SK-N-SH treated with all-trans-retinoic acid at 6 μM for 48 hours (cell line): ENCODE measurements at regions not wholly inside any gene's neighbourhood (a gene's known extent, or its start where the extent isn't known, plus 50 kb on each side); places are given as distances from the start of the nearest gene placed in this dataset.

Experiments used
- ATAC-seq: fragments of 200-7000 bp; cut with Tn5 transposase; 3 replicates; pipeline ENCODE4 v1.9.1; 2020; ENCODE audit warnings: mild to moderate bottlenecking, moderate library complexity
- ARNTL ChIP-seq: fragments of 450-650 bp; formaldehyde crosslinking; IDR thresholded peaks from 2 replicates; pipeline ENCODE4 v1.5.0; 2020; ENCODE audit warnings: low read depth, mild to moderate bottlenecking, moderate library complexity, borderline replicate concordance
- BACH2 ChIP-seq: fragments of 250-450 bp; sonication (Bioruptor Pico); IDR thresholded peaks from 2 replicates; pipeline ENCODE4 v1.9.0; 2021; ENCODE audit warnings: mild to moderate bottlenecking, borderline replicate concordance
- CSDC2 ChIP-seq: fragments of 250-450 bp; sonication (Bioruptor Pico); IDR thresholded peaks from 2 replicates; pipeline ENCODE4 v1.5.0; 2020; ENCODE audit warnings: mild to moderate bottlenecking, moderate library complexity
- ISL1 ChIP-seq: fragments of 250-450 bp; sonication (Bioruptor Pico); IDR thresholded peaks from 2 replicates; pipeline ENCODE4 v2.1.2; 2022; ENCODE audit warnings: mild to moderate bottlenecking, moderate library complexity
- OSR1 ChIP-seq: fragments of 250-450 bp; sonication (Bioruptor Pico); IDR thresholded peaks from 2 replicates; pipeline ENCODE4 v1.8.0; 2022; ENCODE audit warnings: moderate library complexity, mild to moderate bottlenecking, inconsistent platforms
- PPARA ChIP-seq: fragments of 250-450 bp; sonication (Bioruptor Pico); IDR thresholded peaks from 2 replicates; pipeline ENCODE4 v1.5.0; 2020; ENCODE audit warnings: mild to moderate bottlenecking, borderline replicate concordance
- RARB ChIP-seq: fragments of 250-450 bp; sonication (Bioruptor Pico); IDR thresholded peaks from 2 replicates; pipeline ENCODE4 v1.8.0; 2021; ENCODE audit warnings: mild to moderate bottlenecking, moderate library complexity
- SNAI2 ChIP-seq: fragments of 250-450 bp; sonication (Bioruptor Pico); IDR thresholded peaks from 2 replicates; pipeline ENCODE4 v1.5.0; 2020; ENCODE audit warnings: mild to moderate bottlenecking, moderate library complexity
- TCF4 ChIP-seq: fragments of 250-450 bp; sonication (Bioruptor Pico); IDR thresholded peaks from 2 replicates; pipeline ENCODE4 v1.8.0; 2021; ENCODE audit warnings: mild to moderate bottlenecking, moderate library complexity, borderline replicate concordance
- TOX ChIP-seq: fragments of 250-450 bp; sonication (Bioruptor Pico); IDR thresholded peaks from 2 replicates; pipeline ENCODE4 v1.8.0; 2021; ENCODE audit warnings: mild to moderate bottlenecking, moderate library complexity, borderline replicate concordance
- ZC3H10 ChIP-seq: fragments of 250-450 bp; sonication (Bioruptor Pico); IDR thresholded peaks from 2 replicates; pipeline ENCODE4 v1.5.1; 2021; ENCODE audit warnings: mild to moderate bottlenecking, moderate library complexity
- ZFP30 ChIP-seq: fragments of 450-650 bp; formaldehyde crosslinking; IDR thresholded peaks from 2 replicates; pipeline ENCODE4 v1.5.0; 2022; ENCODE audit warnings: mild to moderate bottlenecking, moderate library complexity
- ZNF565 ChIP-seq: fragments of 450-650 bp; formaldehyde crosslinking; conservative IDR thresholded peaks from 2 replicates; pipeline ENCODE4 v1.5.0; 2020; ENCODE audit warnings: low read depth, mild to moderate bottlenecking, moderate library complexity
- ZNF70 ChIP-seq: fragments of 450-650 bp; formaldehyde crosslinking; IDR thresholded peaks from 2 replicates; pipeline ENCODE4 v1.5.0; 2020; ENCODE audit warnings: mild to moderate bottlenecking, moderate library complexity
- ZNF8 ChIP-seq: fragments of 450-650 bp; formaldehyde crosslinking; IDR thresholded peaks from 2 replicates; pipeline ENCODE4 v1.5.0; 2020; ENCODE audit warnings: mild to moderate bottlenecking, moderate library complexity
- TF ChIP-seq, protein P1 (sequence below): fragments of 250-450 bp; sonication (Bioruptor Pico); IDR thresholded peaks from 2 replicates; pipeline ENCODE4 v1.5.0; 2020; ENCODE audit warnings: mild to moderate bottlenecking, moderate library complexity
- TF ChIP-seq, protein P2 (sequence below): fragments of 250-450 bp; sonication (Bioruptor Pico); IDR thresholded peaks from 2 replicates; pipeline ENCODE4 v1.5.1; 2020; ENCODE audit warnings: low read depth, mild to moderate bottlenecking, moderate library complexity
- TF ChIP-seq, protein P3 (sequence below): fragments of 250-450 bp; sonication (Bioruptor Pico); IDR thresholded peaks from 2 replicates; pipeline ENCODE4 v1.5.1; 2021; ENCODE audit warnings: mild to moderate bottlenecking, moderate library complexity
- TF ChIP-seq, protein P4 (sequence below): fragments of 250-450 bp; sonication (Bioruptor Pico); IDR thresholded peaks from 2 replicates; pipeline ENCODE4 v1.8.0; 2021; ENCODE audit warnings: low read depth, mild to moderate bottlenecking, moderate library complexity, borderline replicate concordance
- TF ChIP-seq, protein P5 (sequence below): fragments of 250-450 bp; sonication (Bioruptor Pico); IDR thresholded peaks from 2 replicates; pipeline ENCODE4 v1.8.0; 2020; ENCODE audit warnings: mild to moderate bottlenecking, moderate library complexity, borderline replicate concordance

DNA sequence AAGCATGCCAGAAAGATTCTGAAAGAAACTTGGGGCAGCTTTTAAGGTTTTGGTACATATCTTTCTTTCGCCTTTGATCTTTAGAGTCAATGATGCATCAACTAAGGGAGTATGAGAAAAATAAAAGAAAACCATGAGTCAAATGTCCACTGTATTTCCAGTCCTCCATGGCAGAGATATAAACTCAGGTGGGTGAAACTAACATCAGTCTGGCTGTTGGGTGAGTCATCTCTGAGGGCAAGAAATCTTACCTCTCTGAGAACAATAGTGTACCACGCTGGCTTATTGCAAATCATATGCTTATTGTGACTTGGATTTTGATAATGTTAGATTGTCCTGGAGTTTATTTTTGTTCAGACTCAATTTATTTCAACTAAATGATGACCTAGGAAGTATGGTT, 521.0 kb downstream of the PLCL1 start (continued):
- TF ChIP-seq, protein P1, sequence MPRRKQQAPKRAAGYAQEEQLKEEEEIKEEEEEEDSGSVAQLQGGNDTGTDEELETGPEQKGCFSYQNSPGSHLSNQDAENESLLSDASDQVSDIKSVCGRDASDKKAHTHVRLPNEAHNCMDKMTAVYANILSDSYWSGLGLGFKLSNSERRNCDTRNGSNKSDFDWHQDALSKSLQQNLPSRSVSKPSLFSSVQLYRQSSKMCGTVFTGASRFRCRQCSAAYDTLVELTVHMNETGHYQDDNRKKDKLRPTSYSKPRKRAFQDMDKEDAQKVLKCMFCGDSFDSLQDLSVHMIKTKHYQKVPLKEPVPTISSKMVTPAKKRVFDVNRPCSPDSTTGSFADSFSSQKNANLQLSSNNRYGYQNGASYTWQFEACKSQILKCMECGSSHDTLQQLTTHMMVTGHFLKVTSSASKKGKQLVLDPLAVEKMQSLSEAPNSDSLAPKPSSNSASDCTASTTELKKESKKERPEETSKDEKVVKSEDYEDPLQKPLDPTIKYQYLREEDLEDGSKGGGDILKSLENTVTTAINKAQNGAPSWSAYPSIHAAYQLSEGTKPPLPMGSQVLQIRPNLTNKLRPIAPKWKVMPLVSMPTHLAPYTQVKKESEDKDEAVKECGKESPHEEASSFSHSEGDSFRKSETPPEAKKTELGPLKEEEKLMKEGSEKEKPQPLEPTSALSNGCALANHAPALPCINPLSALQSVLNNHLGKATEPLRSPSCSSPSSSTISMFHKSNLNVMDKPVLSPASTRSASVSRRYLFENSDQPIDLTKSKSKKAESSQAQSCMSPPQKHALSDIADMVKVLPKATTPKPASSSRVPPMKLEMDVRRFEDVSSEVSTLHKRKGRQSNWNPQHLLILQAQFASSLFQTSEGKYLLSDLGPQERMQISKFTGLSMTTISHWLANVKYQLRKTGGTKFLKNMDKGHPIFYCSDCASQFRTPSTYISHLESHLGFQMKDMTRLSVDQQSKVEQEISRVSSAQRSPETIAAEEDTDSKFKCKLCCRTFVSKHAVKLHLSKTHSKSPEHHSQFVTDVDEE (CRISPR knock-in tag): no peak
- TF ChIP-seq ZNF70 (CRISPR knock-in tag): no peak
- TF ChIP-seq BACH2 (CRISPR knock-in tag): no peak
- no peak for TF ChIP-seq ZFP30 (CRISPR knock-in tag)
- TF ChIP-seq ISL1 (CRISPR knock-in tag): no peak
- TF ChIP-seq RARB (CRISPR knock-in tag): no peak

DNA sequence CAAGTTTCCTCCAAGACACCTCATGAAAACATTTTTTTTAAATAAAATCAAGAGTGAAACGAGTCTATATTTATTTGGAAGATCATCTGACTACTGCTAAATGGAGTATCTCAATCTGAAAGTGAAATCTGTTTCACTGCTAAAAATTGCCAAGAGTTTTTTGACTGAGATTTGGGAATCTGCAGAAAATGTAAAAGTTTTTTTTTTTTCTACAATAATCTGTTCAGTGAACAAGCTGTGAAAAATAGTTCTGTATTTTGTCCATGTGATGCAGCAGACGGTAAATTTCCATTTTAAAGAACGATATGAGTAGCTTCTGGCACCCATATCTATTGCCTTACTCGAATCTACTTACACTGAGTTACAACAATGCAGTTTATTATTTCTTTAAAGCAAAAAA, 519.7 kb downstream of the PLCL1 start:
- TF ChIP-seq ZNF565 (CRISPR knock-in tag): no peak
- no peak for TF ChIP-seq ARNTL (CRISPR knock-in tag)
- no peak for TF ChIP-seq CSDC2 (CRISPR knock-in tag)
- TF ChIP-seq, protein P2, sequence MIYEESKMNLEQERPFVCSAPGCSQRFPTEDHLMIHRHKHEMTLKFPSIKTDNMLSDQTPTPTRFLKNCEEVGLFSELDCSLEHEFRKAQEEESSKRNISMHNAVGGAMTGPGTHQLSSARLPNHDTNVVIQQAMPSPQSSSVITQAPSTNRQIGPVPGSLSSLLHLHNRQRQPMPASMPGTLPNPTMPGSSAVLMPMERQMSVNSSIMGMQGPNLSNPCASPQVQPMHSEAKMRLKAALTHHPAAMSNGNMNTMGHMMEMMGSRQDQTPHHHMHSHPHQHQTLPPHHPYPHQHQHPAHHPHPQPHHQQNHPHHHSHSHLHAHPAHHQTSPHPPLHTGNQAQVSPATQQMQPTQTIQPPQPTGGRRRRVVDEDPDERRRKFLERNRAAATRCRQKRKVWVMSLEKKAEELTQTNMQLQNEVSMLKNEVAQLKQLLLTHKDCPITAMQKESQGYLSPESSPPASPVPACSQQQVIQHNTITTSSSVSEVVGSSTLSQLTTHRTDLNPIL (CRISPR knock-in tag): no peak
- TF ChIP-seq, protein P3, sequence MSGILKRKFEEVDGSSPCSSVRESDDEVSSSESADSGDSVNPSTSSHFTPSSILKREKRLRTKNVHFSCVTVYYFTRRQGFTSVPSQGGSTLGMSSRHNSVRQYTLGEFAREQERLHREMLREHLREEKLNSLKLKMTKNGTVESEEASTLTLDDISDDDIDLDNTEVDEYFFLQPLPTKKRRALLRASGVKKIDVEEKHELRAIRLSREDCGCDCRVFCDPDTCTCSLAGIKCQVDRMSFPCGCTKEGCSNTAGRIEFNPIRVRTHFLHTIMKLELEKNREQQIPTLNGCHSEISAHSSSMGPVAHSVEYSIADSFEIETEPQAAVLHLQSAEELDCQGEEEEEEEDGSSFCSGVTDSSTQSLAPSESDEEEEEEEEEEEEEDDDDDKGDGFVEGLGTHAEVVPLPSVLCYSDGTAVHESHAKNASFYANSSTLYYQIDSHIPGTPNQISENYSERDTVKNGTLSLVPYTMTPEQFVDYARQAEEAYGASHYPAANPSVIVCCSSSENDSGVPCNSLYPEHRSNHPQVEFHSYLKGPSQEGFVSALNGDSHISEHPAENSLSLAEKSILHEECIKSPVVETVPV (CRISPR knock-in tag): no peak
- TF ChIP-seq ISL1 (CRISPR knock-in tag): no peak
- no peak for TF ChIP-seq PPARA (CRISPR knock-in tag)
- no peak for TF ChIP-seq OSR1
- TF ChIP-seq ZNF8: no peak
- TF ChIP-seq, protein P4, sequence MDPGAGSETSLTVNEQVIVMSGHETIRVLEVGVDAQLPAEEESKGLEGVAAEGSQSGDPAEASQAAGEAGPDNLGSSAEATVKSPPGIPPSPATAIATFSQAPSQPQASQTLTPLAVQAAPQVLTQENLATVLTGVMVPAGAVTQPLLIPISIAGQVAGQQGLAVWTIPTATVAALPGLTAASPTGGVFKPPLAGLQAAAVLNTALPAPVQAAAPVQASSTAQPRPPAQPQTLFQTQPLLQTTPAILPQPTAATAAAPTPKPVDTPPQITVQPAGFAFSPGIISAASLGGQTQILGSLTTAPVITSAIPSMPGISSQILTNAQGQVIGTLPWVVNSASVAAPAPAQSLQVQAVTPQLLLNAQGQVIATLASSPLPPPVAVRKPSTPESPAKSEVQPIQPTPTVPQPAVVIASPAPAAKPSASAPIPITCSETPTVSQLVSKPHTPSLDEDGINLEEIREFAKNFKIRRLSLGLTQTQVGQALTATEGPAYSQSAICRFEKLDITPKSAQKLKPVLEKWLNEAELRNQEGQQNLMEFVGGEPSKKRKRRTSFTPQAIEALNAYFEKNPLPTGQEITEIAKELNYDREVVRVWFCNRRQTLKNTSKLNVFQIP: no peak
- no peak for TF ChIP-seq BACH2 (CRISPR knock-in tag)
- TF ChIP-seq TCF4 (CRISPR knock-in tag): no peak
- ATAC-seq: no peak

DNA sequence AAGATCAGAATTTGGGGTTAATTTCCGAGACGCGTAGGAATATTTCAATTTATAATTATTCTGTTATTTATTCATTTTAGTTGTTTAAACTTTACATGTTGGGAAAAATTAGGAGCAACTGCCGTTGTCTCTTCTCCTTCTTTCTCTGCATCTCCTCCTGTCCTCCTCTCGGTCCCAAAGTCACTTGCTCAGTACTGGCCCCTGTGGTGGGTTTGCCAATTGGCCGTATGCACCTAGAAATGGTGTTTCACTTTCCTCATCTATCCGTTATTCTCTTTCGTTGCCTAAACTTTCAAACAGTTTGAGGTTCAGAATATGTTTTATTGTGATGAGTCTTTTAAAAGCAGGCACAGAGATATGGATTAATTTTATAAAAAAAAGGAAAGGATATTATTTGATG, 517.9 kb downstream of the PLCL1 start:
- TF ChIP-seq TOX (CRISPR knock-in tag) (no peak), ZNF565 (CRISPR knock-in tag) (no peak), ZNF70 (CRISPR knock-in tag) (no peak), OSR1 (no peak), ZC3H10 (no peak), RARB (CRISPR knock-in tag) (no peak), ARNTL (CRISPR knock-in tag) (no peak), SNAI2 (CRISPR knock-in tag) (no peak)
- TF ChIP-seq, protein P2 (CRISPR knock-in tag): no peak
- TF ChIP-seq, protein P1 (CRISPR knock-in tag): no peak
- TF ChIP-seq, protein P3 (CRISPR knock-in tag): no peak
- TF ChIP-seq, protein P5, sequence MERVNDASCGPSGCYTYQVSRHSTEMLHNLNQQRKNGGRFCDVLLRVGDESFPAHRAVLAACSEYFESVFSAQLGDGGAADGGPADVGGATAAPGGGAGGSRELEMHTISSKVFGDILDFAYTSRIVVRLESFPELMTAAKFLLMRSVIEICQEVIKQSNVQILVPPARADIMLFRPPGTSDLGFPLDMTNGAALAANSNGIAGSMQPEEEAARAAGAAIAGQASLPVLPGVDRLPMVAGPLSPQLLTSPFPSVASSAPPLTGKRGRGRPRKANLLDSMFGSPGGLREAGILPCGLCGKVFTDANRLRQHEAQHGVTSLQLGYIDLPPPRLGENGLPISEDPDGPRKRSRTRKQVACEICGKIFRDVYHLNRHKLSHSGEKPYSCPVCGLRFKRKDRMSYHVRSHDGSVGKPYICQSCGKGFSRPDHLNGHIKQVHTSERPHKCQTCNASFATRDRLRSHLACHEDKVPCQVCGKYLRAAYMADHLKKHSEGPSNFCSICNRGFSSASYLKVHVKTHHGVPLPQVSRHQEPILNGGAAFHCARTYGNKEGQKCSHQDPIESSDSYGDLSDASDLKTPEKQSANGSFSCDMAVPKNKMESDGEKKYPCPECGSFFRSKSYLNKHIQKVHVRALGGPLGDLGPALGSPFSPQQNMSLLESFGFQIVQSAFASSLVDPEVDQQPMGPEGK (CRISPR knock-in tag): no peak
- TF ChIP-seq, all 23 proteins: peak for 0
- ATAC-seq: peak; percentile 80
